B cell (primary cell): ENCODE measurements at regions not wholly inside any gene's neighbourhood (a gene's known extent, or its start where the extent isn't known, plus 50 kb on each side); places are given as distances from the start of the nearest gene placed in this dataset.

Experiments
- CTCF ChIP-seq: fragments of 200-600 bp; IDR thresholded peaks from one replicate; pipeline ENCODE4 v1.8.0; 2022; ENCODE audit warnings: antibody characterized with exemption, mild to moderate bottlenecking
- EZH2 ChIP-seq: IDR thresholded peaks from 2 replicates; pipeline ENCODE4 v1.6.1; 2012; ENCODE audit warnings: borderline replicate concordance, low read depth, mild to moderate bottlenecking, moderate library complexity, low read length; ENCODE audit not compliant: insufficient read depth, poor library complexity, severe bottlenecking

GRCh38 chr1:56079391-56079790 is 500.0 kb downstream of the PLPP3 start:
- TF ChIP-seq CTCF (no peak), EZH2 (no peak)
